HepG2 (cell line): ENCODE measurements at regions not wholly inside any gene's neighbourhood (a gene's known extent, or its start where the extent isn't known, plus 50 kb on each side); places are given as distances from the start of the nearest gene placed in this dataset.

ENCODE experiments used
- ARNT2 ChIP-seq: sonication (generic); formaldehyde crosslinking; IDR thresholded peaks from 2 replicates; pipeline ENCODE4 v1.8.0; 2022; ENCODE audit warnings: mild to moderate bottlenecking, low read depth, missing genetic modification reagents, moderate library complexity
- ELF3 ChIP-seq: IDR thresholded peaks from 2 replicates; pipeline ENCODE4 v1.6.1; 2016; ENCODE audit warnings: missing genetic modification reagents, missing compliant biosample characterization
- EP300 ChIP-seq, 3 experiments: sonication (generic) in 1 of 3; formaldehyde crosslinking in 1 of 3; IDR thresholded peaks; 2 replicates each; pipeline versions ENCODE4 v1.5.1 to v1.6.1; 2011 to 2020; ENCODE audit warnings: low read depth in 2 of 3, low read length in 2 of 3, borderline replicate concordance in 1 of 3, improper control_type of control experiment in 1 of 3, mild to moderate bottlenecking in 1 of 3, missing genetic modification reagents in 1 of 3, moderate library complexity in 1 of 3
- JARID2 ChIP-seq: sonication (generic); formaldehyde crosslinking; IDR thresholded peaks from 2 replicates; pipeline ENCODE4 v1.8.1; 2023; ENCODE audit warnings: missing genetic modification reagents, inconsistent platforms; ENCODE audit not compliant: insufficient replicate concordance
- KDM4B ChIP-seq: sonication (generic); formaldehyde crosslinking; IDR thresholded peaks from 2 replicates; pipeline ENCODE4 v1.4.0; 2020; ENCODE audit warnings: missing genetic modification reagents
- MYPOP ChIP-seq: sonication (generic); formaldehyde crosslinking; IDR thresholded peaks from 2 replicates; pipeline ENCODE4 v1.8.1; 2023; ENCODE audit warnings: mild to moderate bottlenecking, moderate library complexity, missing genetic modification reagents
- NR2F2 ChIP-seq: IDR thresholded peaks from 2 replicates; pipeline ENCODE4 v1.6.1; 2012; ENCODE audit warnings: low read depth, inconsistent platforms, borderline replicate concordance
- RXRA ChIP-seq: sonication (generic); formaldehyde crosslinking; IDR thresholded peaks from 2 replicates; pipeline ENCODE4 v1.5.1; 2020; ENCODE audit warnings: missing genetic modification reagents
- ZBTB7B ChIP-seq: sonication (generic); formaldehyde crosslinking; IDR thresholded peaks from 2 replicates; pipeline ENCODE4 v1.4.0; 2020; ENCODE audit warnings: missing genetic modification reagents
- ZFP37 ChIP-seq: sonication (generic); formaldehyde crosslinking; IDR thresholded peaks from 2 replicates; pipeline ENCODE4 v1.4.0; 2020; ENCODE audit warnings: missing genetic modification reagents, borderline replicate concordance
- ZNF337 ChIP-seq: sonication (generic); formaldehyde crosslinking; IDR thresholded peaks from 2 replicates; pipeline ENCODE4 v1.5.1; 2020; ENCODE audit warnings: missing genetic modification reagents, low read depth, mild to moderate bottlenecking, borderline replicate concordance
- ZNF468 ChIP-seq: sonication (generic); formaldehyde crosslinking; IDR thresholded peaks from 2 replicates; pipeline ENCODE4 v1.8.0; 2022; ENCODE audit warnings: mild to moderate bottlenecking, moderate library complexity, missing genetic modification reagents
- ZNF503 ChIP-seq: sonication (generic); formaldehyde crosslinking; IDR thresholded peaks from 2 replicates; pipeline ENCODE4 v1.4.0; 2020; ENCODE audit warnings: missing genetic modification reagents
- ZNF550 ChIP-seq: sonication (generic); formaldehyde crosslinking; IDR thresholded peaks from 2 replicates; pipeline ENCODE4 v1.4.0; 2020; ENCODE audit warnings: mild to moderate bottlenecking, missing genetic modification reagents, borderline replicate concordance
- ZNF777 ChIP-seq: sonication (generic); formaldehyde crosslinking; IDR thresholded peaks from 2 replicates; pipeline ENCODE4 v1.4.0; 2020; ENCODE audit warnings: missing genetic modification reagents
- TF ChIP-seq, protein P1 (sequence below): sonication (generic); formaldehyde crosslinking; IDR thresholded peaks from 2 replicates; pipeline ENCODE4 v1.9.0; 2021; ENCODE audit warnings: missing genetic modification reagents, borderline replicate concordance
- TF ChIP-seq, protein P2 (sequence below): fragments of 450-650 bp; IDR thresholded peaks from 2 replicates; pipeline ENCODE4 v1.6.1; 2016
- TF ChIP-seq, protein P3 (sequence below): sonication (generic); formaldehyde crosslinking; IDR thresholded peaks from 2 replicates; pipeline ENCODE4 v1.4.0; 2020; ENCODE audit warnings: missing genetic modification reagents
- TF ChIP-seq, protein P4 (sequence below): sonication (generic); formaldehyde crosslinking; IDR thresholded peaks from 2 replicates; pipeline ENCODE4 v1.5.1; 2020; ENCODE audit warnings: missing genetic modification reagents, mild to moderate bottlenecking, borderline replicate concordance

DNA sequence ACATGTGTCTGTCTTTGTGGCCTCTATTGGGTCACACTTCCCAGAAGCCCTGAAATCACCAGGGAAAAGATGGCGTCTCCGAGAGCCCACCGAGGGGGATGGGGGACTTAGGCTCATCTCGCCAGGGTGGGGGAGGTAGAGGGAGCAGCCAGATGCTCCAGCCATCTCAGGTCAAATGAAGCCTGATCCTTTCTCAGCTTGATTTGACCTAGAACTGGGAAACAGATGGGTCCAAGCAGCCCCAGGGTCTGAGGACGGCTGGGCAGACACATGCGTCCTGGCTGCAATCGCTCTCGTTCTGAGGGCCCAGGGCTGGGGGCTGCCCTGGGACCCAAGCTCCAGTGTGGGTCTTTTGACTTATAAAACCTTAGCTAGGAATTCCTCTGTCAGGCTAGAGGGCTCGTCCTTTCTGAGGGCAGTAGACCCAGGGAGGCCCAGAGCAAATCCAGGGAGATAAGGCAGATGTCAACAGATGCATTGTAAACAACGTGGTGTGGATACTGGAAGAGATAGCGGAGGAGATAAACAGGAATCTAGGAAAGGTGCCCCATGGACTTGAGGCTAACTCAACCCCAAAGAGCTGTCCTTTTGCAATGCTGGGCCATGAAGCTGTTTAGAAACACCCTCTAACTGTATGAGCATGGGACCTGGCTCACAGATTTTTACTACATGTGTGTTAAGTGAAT lies 127.7 kb downstream of the MYCN start (continued):
- TF ChIP-seq NR2F2 (peak; percentile 86), ZNF503 (CRISPR knock-in tag) (peak; percentile 82), ZBTB7B (CRISPR knock-in tag) (peak; percentile 52; the same call in 1 of the 2 replicates), RXRA (CRISPR knock-in tag) (peak; percentile 53), MYPOP (peak; percentile 68; the same call in 1 of the 2 replicates), JARID2 (no peak), ZFP37 (CRISPR knock-in tag) (no peak), ZNF468 (no peak), ZNF550 (CRISPR knock-in tag) (no peak), ARNT2 (CRISPR knock-in tag) (no peak), KDM4B (CRISPR knock-in tag) (peak; percentile 62; the same call in 1 of the 2 replicates), ELF3 (CRISPR knock-in tag) (no peak; the same call in 1 of the 2 replicates), ZNF337 (CRISPR knock-in tag) (no peak), ZNF777 (CRISPR knock-in tag) (no peak), EP300 (IDR thresholded peaks at IDR 0.05; ENCODE audit: low read depth in 2 of 2, low read length in 2 of 2) (peak in 1 of 2 experiments; percentile 94; a peak in 2 of 4 replicates), EP300 (CRISPR knock-in tag; IDR thresholded peaks at IDR 0.05; ENCODE audit: borderline replicate concordance) (peak; percentile 68; the same call in 1 of the 2 replicates)
- TF ChIP-seq, protein P1, sequence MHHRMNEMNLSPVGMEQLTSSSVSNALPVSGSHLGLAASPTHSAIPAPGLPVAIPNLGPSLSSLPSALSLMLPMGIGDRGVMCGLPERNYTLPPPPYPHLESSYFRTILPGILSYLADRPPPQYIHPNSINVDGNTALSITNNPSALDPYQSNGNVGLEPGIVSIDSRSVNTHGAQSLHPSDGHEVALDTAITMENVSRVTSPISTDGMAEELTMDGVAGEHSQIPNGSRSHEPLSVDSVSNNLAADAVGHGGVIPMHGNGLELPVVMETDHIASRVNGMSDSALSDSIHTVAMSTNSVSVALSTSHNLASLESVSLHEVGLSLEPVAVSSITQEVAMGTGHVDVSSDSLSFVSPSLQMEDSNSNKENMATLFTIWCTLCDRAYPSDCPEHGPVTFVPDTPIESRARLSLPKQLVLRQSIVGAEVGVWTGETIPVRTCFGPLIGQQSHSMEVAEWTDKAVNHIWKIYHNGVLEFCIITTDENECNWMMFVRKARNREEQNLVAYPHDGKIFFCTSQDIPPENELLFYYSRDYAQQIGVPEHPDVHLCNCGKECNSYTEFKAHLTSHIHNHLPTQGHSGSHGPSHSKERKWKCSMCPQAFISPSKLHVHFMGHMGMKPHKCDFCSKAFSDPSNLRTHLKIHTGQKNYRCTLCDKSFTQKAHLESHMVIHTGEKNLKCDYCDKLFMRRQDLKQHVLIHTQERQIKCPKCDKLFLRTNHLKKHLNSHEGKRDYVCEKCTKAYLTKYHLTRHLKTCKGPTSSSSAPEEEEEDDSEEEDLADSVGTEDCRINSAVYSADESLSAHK (CRISPR knock-in tag): no peak
- TF ChIP-seq, protein P2, sequence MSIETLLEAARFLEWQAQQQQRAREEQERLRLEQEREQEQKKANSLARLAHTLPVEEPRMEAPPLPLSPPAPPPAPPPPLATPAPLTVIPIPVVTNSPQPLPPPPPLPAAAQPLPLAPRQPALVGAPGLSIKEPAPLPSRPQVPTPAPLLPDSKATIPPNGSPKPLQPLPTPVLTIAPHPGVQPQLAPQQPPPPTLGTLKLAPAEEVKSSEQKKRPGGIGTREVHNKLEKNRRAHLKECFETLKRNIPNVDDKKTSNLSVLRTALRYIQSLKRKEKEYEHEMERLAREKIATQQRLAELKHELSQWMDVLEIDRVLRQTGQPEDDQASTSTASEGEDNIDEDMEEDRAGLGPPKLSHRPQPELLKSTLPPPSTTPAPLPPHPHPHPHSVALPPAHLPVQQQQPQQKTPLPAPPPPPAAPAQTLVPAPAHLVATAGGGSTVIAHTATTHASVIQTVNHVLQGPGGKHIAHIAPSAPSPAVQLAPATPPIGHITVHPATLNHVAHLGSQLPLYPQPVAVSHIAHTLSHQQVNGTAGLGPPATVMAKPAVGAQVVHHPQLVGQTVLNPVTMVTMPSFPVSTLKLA: no peak
- TF ChIP-seq, protein P3, sequence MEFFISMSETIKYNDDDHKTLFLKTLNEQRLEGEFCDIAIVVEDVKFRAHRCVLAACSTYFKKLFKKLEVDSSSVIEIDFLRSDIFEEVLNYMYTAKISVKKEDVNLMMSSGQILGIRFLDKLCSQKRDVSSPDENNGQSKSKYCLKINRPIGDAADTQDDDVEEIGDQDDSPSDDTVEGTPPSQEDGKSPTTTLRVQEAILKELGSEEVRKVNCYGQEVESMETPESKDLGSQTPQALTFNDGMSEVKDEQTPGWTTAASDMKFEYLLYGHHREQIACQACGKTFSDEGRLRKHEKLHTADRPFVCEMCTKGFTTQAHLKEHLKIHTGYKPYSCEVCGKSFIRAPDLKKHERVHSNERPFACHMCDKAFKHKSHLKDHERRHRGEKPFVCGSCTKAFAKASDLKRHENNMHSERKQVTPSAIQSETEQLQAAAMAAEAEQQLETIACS (CRISPR knock-in tag): no peak
- TF ChIP-seq, protein P4, sequence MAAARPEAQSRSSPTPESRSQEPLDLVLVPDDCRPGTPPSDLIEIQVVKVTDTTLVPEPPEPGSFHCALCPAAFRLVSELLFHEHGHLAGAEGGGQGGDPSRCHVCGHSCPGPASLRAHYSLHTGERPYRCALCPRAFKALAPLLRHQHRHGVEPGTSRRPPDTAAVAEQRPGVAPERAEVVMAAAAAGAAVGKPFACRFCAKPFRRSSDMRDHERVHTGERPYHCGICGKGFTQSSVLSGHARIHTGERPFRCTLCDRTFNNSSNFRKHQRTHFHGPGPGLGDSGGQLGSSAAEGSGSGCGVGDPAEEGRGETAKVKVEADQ: no peak
